Middle frontal gyrus (tissue), 1 donor: ENCODE measurements at regions not wholly inside any gene's neighbourhood (a gene's known extent, or its start where the extent isn't known, plus 50 kb on each side); places are given as distances from the start of the nearest gene placed in this dataset.

Experiments
- DNase-seq: peaks from one replicate; pipeline ENCODE4 v3.0.0-alpha.2; 2015; ENCODE audit warnings: low spot score; ENCODE audit errors: extremely low spot score

DNA sequence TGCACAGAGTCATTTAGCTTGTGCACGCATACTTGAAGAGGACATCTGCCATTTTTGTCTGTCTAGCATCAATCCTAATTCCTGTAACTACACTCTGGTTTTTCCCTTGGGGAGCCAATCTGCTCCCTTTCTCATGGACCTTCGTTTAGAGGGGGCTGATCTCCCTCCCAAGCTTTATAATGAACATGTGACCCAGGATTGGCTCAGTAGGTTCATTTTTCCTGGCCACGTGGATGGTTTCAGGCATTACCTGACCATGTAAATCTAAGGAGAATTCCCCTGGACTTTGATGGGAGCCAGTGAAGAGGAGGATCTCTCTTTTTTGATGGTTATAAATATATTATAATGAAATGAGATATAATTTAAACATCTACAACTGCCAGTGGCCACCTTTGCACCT, 56.8 kb upstream of the HS3ST2 start:
- DNase-seq = no peak

DNA sequence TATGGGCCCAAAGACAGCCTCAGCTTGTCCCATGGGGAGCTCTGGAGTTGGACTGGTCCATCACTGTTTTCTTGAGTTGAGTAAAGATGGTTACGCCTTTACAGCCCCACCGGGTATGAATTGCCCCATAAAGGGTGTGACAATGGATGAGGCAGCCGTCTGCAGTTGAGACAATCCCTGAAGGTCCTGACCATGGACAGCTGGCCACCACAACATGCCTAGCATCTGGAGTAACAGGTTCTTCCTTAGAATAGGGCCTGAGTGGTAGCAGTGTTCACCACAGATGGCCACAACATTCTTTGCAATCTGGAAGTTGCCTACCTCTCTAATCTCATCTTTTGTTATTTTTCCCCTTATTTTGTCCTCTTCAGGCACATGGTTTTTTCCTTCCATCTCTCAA, 51.5 kb upstream of the HS3ST2 start:
- no peak for DNase-seq

DNA sequence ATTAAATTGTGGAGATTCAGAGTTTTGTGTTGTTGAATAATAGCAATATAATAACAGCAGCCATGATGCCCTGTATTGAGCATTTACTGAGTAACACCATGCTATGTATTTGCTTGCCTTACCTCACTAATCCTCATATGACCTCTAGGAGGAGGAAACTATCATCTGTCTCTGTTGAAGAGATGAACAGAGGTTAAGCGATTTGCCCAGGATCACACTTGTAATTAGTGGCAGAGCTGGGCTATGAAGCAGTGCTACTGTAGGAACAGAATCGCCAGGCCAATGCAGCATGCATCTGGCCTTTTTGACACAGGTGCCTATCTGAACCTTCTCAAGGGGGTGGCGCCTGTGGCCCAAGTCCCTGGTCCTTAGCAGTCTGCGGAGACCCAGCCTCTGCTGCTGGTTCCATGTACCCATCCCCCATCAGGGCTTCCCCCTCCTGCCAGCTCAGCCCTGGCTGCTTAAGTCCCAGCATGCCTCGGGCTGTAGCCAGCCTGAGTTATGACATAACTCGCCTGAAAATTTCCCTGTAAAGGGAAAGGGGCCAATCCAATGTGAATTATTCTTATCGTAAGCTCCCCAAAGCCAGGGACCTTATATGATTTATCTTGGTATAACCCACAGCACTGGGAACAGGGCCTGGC, 50.4 kb upstream of the HS3ST2 start:
- DNase-seq = no peak
